ENCODE measurements at regions not wholly inside any gene's neighbourhood (a gene's known extent, or its start where the extent isn't known, plus 50 kb on each side); places are given as distances from the start of the nearest gene placed in this dataset.
"Not testable (repeated sequence)": the region's sequence is repeated elsewhere in the genome, so short reads cannot be mapped to it uniquely, and the experiment has no call there.

DNA sequence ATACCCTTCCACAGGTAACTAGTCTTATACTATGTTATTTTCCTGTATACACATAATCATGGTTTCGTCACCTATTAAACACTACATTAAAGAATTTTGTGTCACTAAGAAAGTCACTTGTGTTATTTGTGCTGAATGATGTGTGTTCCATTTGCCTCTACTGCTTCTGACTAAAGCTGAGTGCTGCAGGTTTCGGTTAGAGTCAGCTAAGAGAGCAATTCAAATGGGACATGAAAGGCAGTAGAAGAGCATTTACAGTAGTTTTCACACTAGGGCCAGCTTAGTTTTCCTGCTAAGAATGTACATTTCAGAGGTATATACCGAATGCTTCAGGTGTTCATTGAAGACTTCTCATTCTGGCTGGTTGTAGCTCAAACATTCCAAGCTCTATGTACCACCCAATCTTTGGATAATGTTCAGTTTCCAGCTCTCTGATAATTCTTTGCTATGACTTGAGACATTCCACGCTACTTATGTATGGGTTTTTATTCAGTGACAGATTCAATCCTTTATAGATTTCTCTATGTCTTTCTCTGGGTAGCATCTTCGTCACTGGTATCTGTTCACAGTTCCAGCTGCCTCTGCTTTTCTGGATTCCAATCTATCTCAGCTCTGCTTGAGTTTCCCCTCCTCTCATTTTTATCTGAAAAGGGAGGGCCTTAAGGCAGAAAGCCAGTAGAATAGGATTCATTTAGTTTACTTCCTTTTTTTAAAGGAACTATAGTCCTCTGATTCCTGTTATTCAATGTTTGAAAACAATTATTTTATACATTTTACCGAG lies 164.4 kb downstream of the CXXC4 start:
- DNase-seq (ENCODE audit: low spot score): no peak

DNA sequence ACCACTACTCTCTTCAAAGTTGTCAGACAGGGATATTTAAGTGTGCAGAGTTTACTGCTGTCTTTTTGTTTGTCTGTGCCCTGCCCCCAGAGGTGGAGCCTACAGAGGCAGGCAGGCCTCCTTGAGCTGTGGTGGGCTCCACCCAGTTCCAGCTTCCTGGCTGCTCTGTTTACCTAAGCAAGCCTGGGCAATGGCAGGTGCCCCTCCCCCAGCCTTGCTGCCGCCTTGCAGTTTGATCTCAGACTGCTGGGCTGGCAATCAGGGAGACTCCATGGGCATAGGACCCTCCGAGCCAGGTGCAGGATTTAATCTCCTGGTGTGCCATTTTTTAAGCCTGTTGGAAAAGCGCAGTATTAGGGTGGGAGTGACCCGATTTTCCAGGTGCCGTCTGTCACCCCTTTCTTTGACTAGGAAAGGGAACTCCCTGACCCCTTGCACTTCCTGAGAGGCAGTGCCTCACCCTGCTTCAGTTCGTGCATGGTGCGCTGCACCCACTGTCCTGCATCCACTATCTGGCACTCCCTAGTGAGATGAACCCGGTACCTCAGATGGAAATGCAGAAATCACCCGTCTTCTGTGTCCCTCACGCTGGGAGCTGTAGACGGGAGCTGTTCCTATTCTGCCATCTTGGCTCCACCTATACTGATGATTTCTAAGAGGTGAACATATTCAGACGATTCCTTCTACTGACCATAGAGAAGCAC lies 167.6 kb downstream of the CXXC4 start:
- DNase-seq (ENCODE audit: low spot score): not testable (repeated sequence)

DNA sequence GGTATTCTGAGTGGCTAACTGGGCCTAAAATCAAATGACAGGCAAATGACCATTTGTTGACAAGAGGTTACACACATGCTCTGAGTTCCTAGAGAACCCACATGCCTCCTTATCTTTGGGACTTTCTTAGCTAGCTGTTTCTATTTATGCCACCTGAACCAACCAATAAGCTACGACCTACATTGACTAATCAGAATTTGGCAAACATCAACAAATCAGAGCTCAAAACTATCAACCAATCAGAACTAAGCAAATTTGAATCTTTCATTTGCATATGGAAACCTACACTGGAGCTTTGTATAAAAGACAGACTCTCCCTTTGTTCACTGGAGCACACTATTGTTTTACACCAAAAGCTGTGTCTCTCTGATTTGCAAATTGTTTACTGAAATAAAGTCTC lies 192.0 kb downstream of the CXXC4 start:
- DNase-seq (ENCODE audit: low spot score): no peak

DNA sequence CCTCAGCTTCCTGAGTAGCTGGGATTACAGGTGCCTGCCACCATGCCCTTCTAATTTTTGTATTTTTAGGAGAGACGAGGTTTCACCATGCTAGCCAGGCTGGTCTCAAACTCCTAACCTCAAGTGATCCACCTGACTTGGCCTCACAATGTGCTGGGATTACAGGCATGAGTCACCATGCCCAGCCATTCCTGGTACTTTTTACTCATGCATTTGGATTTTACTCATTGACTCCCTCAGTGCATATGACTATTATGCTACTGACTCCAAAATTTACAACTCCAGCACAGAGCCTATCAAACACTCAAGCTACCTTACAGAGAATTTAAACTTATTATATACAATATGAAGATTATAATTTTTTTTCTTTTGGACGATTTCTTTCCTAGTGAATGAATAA lies 199.9 kb downstream of the CXXC4 start:
- no peak for DNase-seq (ENCODE audit: low spot score)

DNA sequence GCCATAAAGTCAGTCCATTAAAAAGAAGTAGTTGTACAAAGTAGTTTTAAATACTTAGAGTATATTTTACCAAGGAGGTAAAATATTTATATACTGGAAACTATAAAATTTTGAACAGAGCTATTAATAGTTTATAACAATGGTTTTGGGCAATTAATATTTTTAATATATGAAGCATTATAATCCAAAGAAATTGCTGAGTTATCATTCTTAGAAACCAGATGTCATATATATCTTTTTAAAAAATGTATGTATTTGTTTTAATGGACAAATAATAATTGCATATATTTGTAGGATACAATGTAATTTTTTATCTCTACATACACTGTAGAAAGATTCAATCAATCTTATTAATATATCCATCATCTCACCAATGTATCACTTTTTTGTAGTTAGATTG lies 207.8 kb downstream of the CXXC4 start:
- no peak for DNase-seq (ENCODE audit: low spot score)

DNA sequence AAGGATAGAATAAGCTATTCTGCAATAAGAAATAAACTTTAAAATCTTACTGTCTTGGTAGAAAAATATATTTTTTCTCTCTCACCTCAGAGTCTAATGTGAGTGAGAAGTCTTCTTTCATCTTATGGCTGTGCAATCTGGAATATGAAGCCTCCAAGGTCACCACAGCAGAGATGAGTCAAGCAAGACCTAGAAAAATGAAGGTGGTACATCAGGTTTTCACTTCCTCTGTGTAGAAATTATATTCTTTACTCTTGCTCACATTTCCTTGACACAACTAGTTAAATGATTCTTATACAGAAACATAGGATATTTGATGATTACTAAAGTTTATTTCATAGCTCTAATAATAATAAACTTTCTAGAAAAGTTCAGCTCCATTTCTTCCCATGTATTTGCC lies 211.4 kb downstream of the CXXC4 start:
- no peak for DNase-seq (ENCODE audit: low spot score)

DNA sequence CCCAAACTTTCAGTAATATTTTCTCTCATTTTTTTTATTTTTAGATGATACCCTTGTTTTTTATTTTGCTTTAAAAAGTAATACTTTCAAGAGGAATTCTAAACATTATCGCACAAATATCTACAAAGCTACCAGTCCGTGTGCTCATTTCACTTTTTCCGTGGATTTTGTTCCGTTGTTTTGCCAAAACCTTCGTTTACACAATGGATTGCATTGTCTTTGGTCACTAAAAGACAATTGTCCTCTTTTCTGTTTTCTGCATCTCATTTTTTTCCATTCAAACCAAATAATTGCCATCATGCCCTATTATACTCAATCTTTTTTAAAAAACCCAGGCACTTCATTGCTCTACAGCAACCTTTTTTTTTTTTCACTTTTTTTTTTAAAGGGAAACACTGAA lies 214.9 kb downstream of the CXXC4 start:
- DNase-seq (ENCODE audit: low spot score): no peak

DNA sequence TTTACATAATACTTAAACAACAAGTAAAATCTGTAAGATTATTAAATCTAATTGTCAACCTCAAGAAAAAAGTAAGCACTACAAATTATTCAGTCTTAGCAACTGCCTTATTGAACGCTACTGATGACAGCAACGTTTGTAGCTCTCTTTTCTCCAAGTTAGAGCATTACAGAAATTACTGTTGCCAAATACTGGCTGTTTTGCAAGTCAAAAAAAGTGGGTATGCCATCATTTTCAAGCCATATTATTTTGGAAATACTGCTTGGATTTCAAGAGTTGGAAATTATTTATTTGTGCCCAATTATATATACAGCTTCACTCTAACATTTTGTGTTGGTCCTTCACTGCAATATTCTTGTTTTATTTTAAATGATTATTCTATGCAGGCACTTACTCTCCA lies 221.7 kb downstream of the CXXC4 start:
- no peak for DNase-seq (ENCODE audit: low spot score)

DNA sequence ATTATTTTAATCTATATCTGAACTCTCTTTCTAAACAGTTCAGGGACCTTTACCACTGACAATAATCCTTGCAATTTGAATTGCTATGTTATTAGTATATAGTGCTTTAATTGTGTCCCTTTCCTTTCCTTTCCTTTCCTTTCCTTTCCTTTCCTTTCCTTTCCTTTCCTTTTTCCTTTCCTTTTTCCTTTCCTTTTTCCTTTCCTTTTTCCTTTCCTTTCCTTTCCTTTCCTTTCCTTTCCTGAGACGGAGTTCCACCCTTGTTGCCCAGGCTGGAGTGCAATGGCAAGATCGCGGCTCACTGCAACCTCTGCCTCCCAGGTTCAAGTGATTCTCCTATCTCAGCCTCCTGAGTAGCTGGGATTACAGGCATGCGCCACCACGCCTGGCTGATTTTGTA lies 225.1 kb downstream of the CXXC4 start:
- DNase-seq (ENCODE audit: low spot score): not testable (repeated sequence)

DNA sequence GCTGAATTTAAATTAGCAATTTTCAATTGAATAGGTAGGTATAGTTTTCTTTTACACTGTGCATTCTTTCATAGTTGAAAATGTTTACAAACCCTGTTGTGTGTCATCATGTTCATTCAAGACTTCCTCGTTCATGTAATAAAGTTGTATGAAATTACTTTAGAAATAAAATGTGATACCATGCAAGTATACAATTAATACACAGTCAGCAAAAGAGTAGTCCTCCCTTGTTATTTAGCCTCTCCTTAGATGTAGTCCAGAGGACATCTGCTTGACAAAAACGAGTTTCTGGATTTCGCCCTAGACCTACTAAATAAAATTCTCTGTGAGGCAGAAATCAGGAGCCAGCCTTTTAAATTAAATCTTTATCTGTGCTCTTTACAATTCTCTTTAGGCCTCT lies 231.6 kb downstream of the CXXC4 start:
- no peak for DNase-seq (ENCODE audit: low spot score)

DNA sequence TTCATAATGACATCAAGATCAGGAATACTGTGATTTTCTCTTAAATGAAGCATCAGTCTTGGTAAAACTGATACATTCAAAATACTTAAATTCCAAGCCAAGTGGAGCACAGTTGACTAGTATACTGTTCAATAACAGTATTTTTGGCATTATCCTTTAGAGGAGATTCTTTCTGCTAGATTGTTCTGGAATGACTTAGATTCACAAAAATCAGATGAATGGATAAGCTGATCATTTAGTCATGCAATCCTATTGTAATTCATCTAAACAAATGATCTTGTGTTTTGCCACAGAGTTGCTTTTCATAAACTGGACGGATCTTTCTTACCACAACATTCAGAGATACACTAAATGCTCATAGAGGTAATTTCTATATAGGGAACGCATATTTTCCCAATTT lies 232.0 kb downstream of the CXXC4 start:
- DNase-seq (ENCODE audit: low spot score): no peak

DNA sequence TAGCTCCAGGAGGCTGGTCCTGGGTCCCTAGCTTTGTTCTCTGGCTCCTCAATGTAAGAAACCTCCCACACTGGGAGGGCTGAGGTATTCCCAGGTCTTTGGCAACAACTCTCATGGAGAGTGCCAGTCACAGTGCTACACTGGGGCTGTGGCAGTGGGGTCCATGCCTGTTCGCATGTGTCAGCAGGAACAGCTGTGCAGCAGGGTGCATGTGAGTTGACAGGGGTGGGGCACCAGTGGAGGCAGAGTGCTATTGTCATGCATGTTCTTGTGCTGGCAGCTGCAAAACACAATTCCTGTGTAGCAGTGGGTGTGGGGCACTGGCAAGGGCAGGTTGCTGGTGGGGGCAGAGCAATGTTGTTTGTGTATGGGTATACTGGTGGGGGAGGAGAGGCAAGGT lies 246.0 kb downstream of the CXXC4 start:
- DNase-seq (ENCODE audit: low spot score): no peak

DNA sequence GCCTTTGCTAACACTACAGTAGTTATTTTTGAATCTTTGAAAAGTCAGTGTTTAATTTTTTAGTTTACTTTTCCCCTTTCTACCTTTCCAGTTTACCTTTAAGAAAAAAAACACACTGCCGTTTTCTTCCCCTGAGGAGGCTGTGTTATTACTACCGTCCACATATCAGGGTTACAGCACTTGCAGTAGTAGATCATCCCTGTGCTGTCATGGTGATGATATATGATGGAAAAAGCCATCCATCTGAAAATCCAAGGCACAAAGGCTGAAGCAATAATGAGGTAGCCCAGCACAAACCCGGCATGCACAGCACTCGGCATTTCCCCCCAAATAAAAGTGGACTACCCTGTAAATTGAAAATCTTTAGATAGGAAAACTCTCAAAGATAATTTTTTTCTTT lies 258.7 kb downstream of the CXXC4 start:
- DNase-seq (ENCODE audit: low spot score): no peak

DNA sequence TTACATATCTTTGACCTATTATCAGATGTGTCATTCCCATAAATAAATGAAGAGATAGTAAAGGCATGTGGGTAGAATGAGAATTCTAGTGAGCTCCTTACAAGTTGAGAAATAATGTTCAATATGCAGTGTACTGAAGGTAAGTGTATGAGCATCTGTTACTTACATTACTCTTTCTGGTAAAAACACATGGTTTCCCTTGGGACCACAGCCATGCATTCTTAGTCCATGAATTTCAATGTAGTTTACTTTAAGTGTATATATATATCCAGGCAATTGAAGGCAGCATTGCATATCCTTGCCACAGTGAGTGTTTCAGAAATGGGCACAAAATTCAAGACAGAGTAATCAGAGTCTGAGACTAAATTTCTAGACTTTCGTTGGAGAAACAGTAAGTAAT lies 277.2 kb downstream of the CXXC4 start:
- DNase-seq (ENCODE audit: low spot score): no peak

DNA sequence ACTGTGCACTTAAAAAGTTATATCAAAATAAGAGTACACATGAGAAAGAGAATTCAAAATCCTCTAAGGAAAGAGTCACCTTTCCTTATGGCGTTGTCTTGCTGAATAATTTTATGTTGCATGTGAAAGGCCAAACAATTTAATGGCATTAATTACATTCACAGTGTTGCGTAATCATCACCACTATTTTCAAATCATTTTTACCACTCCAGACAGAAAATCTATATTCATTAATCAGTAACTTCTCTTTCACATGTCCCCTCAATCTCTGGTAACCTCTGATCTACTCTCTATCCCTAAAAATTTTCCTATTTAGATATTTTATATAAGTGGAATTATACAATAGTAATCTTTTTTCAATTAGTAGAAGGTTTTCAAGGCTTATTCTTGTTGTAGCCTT lies 283.0 kb downstream of the CXXC4 start:
- DNase-seq (ENCODE audit: low spot score): no peak

DNA sequence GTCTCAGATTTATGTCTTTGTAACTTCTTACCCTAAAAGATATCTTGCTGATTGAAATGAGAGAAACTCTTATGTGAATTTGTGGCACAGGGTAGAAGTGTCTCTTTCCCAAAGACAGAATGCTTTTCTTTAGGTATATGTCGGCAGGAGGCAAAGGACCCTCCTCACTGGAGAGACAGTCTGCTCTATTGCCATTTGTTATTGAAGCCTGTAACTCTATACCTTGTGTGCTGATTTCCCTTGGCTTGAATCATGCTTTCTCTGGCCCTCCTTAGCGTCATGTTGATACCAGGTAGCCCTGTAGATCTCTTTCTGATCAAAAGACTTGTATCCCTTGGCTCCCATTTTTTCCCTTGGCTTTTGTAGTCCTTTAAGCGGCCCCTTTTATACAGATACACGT lies 284.3 kb downstream of the CXXC4 start:
- no peak for DNase-seq (ENCODE audit: low spot score)

DNA sequence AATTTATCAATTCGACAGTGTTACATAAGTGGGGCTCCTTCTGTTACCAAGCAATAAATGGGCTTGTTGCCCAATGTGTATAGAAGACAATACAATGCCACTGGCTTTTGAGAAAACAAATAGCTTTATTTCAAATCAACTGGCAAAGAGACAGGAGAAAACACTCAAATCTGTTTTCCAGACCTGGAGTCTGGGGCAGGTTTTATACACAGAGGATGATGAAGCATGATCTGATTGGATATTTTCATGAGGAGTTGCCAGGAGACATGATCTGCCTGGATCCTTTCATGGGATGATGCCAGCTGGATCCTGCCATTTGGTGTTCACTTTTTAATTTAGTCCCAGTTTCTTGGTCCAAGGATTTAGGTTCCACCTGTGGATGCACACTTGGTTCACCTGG lies 287.9 kb downstream of the CXXC4 start:
- no peak for DNase-seq (ENCODE audit: low spot score)

DNA sequence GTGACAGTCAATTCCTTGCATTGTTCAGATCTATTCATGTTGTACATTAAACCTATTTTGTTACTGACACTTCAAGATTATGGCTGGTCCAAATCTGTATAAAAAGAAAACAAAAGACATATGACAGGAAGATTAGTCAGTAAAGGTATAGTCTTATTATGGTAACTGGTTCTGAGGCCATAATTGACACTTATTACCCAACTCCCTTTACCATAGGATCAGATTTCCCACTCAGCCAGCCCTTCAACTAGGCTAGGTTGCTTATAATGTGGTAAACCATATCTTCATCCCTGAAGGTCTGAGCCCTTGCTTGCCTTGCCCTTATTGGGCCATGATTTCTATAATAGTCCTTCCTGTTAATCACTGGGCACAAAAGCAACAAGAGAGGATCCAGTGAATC lies 289.6 kb downstream of the CXXC4 start:
- no peak for DNase-seq (ENCODE audit: low spot score)

DNA sequence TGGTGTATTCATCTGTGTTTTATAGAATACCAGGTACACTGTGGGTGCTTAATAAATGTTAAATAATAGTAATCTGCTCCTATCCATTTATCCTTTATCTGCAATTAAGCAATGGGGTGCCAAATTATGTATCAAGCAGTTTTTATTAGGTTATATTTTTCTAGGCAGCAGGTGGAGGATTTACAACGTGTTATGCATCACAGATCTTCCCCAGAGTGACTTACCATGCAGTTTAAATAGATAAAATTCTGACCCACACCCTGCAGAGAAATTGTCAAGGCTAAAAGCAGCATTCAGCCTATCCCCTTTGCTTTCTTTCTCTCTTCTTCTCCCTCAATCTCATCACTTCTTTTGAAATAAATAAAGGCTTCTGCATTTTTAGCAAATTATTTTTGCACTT lies 306.4 kb downstream of the CXXC4 start:
- DNase-seq (ENCODE audit: low spot score): no peak

DNA sequence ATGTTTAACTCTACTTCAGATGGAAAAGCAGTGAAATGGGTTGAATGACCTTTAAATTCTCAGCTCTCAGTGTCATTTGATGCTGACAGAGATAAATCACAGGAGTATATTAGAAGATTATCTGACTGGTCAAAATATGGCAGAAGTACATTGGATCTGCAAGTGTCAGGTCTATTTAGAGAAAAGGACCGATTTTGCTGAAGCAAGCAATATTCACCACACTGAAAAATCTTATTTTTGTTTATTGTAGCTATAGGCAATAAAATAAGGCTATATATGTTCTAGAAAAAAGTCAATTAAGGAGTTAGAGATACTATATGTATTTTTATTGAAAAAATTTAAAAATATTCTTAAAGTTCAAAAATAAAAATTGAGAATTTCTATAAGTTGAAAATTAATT lies 325.3 kb downstream of the CXXC4 start:
- no peak for DNase-seq (ENCODE audit: low spot score)

DNA sequence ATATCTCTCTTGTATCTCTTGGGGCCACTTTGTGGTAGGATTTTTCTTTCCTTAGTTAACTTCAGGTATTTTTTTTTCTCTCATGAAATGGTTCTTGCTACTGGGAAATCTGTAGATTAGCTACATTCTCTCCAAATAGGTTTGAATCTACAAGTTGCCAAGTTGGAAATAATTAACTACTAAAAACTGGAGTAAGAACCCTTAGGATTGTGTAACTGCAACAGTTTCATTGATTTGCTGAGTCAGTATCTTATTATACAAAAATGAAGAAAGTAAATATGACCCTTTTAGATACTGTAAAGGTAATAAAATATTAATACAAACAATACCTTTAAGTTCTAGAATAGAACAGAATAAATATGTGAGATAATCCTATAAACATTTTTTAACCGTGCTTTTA lies 327.9 kb downstream of the CXXC4 start:
- no peak for DNase-seq (ENCODE audit: low spot score)

DNA sequence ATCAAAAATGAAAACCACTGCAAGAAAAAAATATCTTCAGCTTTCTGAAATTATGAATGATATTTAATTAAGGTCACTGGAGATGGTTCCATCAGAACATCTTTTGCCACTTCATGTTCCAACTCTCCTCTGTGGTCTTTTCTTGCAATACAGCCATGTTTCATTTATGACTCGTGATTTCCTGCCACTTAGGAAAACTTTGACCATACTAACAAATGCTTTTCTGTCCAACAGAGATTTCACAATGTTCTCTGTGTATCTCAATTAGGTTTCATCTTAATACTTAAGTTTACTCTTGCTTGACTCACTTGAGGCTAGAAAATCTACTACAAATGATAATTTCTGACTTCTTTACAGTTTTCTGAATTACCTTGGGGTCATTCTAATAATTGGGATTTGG lies 330.9 kb downstream of the CXXC4 start:
- no peak for DNase-seq (ENCODE audit: low spot score)

DNA sequence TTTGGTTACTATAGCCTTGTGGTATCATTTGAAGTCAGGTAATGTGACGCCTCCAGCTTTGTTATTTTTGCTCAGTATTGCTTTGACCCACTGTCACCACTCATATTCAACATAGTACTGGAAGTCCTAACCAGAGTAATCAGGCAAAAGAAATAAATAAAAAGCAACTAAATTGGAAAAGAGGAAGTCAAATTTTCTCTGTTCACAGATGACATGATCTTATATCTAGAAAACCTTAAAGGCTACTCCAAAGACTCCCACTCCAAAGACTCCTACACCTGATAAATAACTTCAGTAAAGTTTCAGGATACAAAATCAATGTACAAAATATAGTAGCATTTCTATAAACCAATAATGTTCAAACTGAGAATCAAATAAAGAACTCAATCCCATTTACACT lies 348.6 kb downstream of the CXXC4 start:
- no peak for DNase-seq (ENCODE audit: low spot score)

DNA sequence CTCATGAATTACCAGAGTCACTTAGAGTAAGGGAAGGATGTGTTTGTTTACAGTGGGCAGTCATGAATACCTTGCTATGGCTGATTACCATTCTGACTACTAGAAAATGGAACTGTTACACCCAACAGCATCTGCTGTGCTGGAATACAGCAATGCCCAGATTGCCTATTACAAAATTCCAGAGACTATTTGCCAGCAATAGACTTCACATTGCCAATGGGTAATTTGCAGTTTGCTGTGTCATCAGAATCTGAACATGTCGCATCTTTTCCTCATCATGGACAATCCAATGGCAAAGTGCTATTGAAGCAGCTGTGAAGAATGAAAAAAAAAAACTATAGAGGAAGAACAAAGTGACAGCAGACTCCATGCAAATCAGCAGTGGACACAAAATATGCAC lies 356.6 kb downstream of the CXXC4 start:
- DNase-seq (ENCODE audit: low spot score): no peak
